Lower leg skin (tissue), 4 donors: ENCODE measurements at regions not wholly inside any gene's neighbourhood (a gene's known extent, or its start where the extent isn't known, plus 50 kb on each side); places are given as distances from the start of the nearest gene placed in this dataset.

Experiments
- DNase-seq, 2 donors: peaks; one replicate each; pipeline ENCODE4 v3.0.0-alpha.2; 2019; ENCODE audit warnings: low spot score in 2 of 2
- H3K4me3 ChIP-seq: fragments of 200-600 bp; sonication (generic); 2 replicates; pipeline ENCODE4 v1.5.1; 2017; ENCODE audit warnings: mild to moderate bottlenecking, low read depth; ENCODE audit not compliant: poor library complexity, severe bottlenecking
- CTCF ChIP-seq, 3 donors: fragments of 450-650 bp; IDR thresholded peaks; one replicate each; pipeline ENCODE4 v1.5.1; 2016; ENCODE audit warnings: antibody characterized with exemption in 3 of 3, mild to moderate bottlenecking in 3 of 3, moderate library complexity in 2 of 3
- POLR2A ChIP-seq, 2 donors: fragments of 450-650 bp; IDR thresholded peaks; one replicate each; pipeline ENCODE4 v1.6.1; 2016 to 2017; ENCODE audit warnings: antibody characterized with exemption in 2 of 2, mild to moderate bottlenecking in 1 of 2, moderate library complexity in 1 of 2
- WGBS, 2 donors: methylation state at CpG; one replicate each; pipeline ENCODE4 v1.1.5; 2018; 5-methylcytosine and 5-hydroxymethylcytosine counted together
- intact Hi-C: fragments of 100-400 bp; cut with DNase I; formaldehyde crosslinking; loops from one replicate; pipeline ENCODE4 v1.15.0; 2023; ENCODE audit warnings: low total_unique reads

GRCh38 chr1:232101231-232101630, 474.6 kb downstream of the DISC1 start:
- TF ChIP-seq POLR2A (IDR thresholded peaks at IDR 0.05), result no peak
- no peak for TF ChIP-seq CTCF (IDR thresholded peaks at IDR 0.05)
- no peak for DNase-seq
- intact Hi-C loops, result no loop called here

GRCh38 chr1:232096751-232097150, 470.2 kb downstream of the DISC1 start:
- DNase-seq, result no peak
- intact Hi-C loops, result loop anchor here (5.0 kb wide), 1 partner anchor 1996 kb away; no protein-coding TSS in a partner anchor
- 76 to 97% methylated on average over 3 of the region's 3 CpGs for WGBS, 2 donors
- TF ChIP-seq CTCF (IDR thresholded peaks at IDR 0.05) (no peak), POLR2A (IDR thresholded peaks at IDR 0.05) (no peak)
- no peak overlapping the region for H3K4me3 ChIP-seq

More at GRCh38 chr1:232101231-232101630, 474.6 kb downstream of the DISC1 start:
- no peak overlapping the region for H3K4me3 ChIP-seq
- WGBS, 2 donors, result 84 to 88% methylated on average over 1 of the region's 1 CpG
